H1 (cell line): ENCODE measurements at regions not wholly inside any gene's neighbourhood (a gene's known extent, or its start where the extent isn't known, plus 50 kb on each side); places are given as distances from the start of the nearest gene placed in this dataset.

Source experiments
- CEBPB ChIP-seq: IDR thresholded peaks from 2 replicates; pipeline ENCODE4 v1.6.1; 2012; ENCODE audit warnings: low read depth, low read length
- EP300 ChIP-seq, 2 experiments: IDR thresholded peaks; 1 replicate in 1 of 2; 2 replicates in 1 of 2; pipeline ENCODE4 v1.6.1; 2011 to 2012; ENCODE audit warnings: low read depth in 2 of 2, low read length in 2 of 2, mild to moderate bottlenecking in 2 of 2, borderline replicate concordance in 1 of 2, inconsistent platforms in 1 of 2, moderate library complexity in 1 of 2
- EZH2 ChIP-seq: fragments of 200-600 bp; sonication (generic); IDR thresholded peaks from 2 replicates; pipeline ENCODE4 v1.7.1; 2012; ENCODE audit warnings: low read depth, mild to moderate bottlenecking, moderate library complexity, low read length, inconsistent platforms; ENCODE audit not compliant: severe bottlenecking
- GABPA ChIP-seq: IDR thresholded peaks from 2 replicates; pipeline ENCODE4 v1.6.1; 2011; ENCODE audit warnings: mild to moderate bottlenecking, low read length, moderate library complexity, borderline replicate concordance; ENCODE audit not compliant: insufficient read depth
- MAFK ChIP-seq: IDR thresholded peaks from 2 replicates; pipeline ENCODE4 v1.6.1; 2012; ENCODE audit warnings: low read depth, mild to moderate bottlenecking, improper control_type of control experiment, low read length
- POLR2A ChIP-seq, 2 experiments: IDR thresholded peaks; 1 replicate in 1 of 2; 2 replicates in 1 of 2; pipeline ENCODE4 v1.6.1; 2011; ENCODE audit warnings: low read depth in 2 of 2, low read length in 2 of 2, mild to moderate bottlenecking in 2 of 2; ENCODE audit errors: control extremely low read depth in 1 of 2
- TAF1 ChIP-seq: IDR thresholded peaks from 2 replicates; pipeline ENCODE4 v1.6.1; 2011; ENCODE audit warnings: mild to moderate bottlenecking, low read depth, low read length
- YY1 ChIP-seq: IDR thresholded peaks from 2 replicates; pipeline ENCODE4 v1.6.1; 2011; ENCODE audit warnings: low read depth, mild to moderate bottlenecking, low read length
- TF ChIP-seq, protein P1 (sequence below), 3 experiments: IDR thresholded peaks; 1 replicate in 2 of 3; 2 replicates in 1 of 3; pipeline versions ENCODE4 v1.5.1 to v1.6.1; 2011; ENCODE audit warnings: low read length in 3 of 3, mild to moderate bottlenecking in 3 of 3, inconsistent platforms in 2 of 3, low read depth in 1 of 3, moderate library complexity in 1 of 3; ENCODE audit not compliant: insufficient read depth in 1 of 3; ENCODE audit errors: control extremely low read depth in 1 of 3

DNA sequence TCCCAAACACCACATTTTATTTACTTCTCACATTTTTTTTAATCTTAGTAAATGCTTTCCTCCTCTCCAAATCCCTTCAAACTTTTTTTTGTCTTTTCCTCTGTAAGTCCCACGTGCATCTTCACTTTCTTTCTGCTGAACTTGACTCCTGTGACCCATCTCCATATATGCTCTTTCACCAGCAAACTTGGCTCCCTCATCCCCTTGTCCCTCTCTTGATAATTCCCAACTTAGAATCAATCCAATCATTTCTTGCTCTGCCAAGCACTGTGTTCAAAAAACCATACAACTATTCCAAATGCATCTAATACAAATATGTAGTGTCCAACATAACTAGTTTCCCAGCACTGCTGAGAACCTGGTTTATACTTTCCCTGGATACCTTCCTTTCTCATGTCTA lies 519.4 kb downstream of the HDGFL1 start:
- TF ChIP-seq GABPA (no peak), POLR2A (IDR thresholded peaks at IDR 0.05; ENCODE audit: control extremely low read depth in 1 of 2, low read depth in 2 of 2, low read length in 2 of 2) (no peak), CEBPB (no peak), MAFK (no peak), YY1 (no peak), EZH2 (no peak), EP300 (IDR thresholded peaks at IDR 0.05; ENCODE audit: borderline replicate concordance in 1 of 2, low read depth in 2 of 2, low read length in 2 of 2) (no peak), TAF1 (no peak)
- TF ChIP-seq, protein P1, sequence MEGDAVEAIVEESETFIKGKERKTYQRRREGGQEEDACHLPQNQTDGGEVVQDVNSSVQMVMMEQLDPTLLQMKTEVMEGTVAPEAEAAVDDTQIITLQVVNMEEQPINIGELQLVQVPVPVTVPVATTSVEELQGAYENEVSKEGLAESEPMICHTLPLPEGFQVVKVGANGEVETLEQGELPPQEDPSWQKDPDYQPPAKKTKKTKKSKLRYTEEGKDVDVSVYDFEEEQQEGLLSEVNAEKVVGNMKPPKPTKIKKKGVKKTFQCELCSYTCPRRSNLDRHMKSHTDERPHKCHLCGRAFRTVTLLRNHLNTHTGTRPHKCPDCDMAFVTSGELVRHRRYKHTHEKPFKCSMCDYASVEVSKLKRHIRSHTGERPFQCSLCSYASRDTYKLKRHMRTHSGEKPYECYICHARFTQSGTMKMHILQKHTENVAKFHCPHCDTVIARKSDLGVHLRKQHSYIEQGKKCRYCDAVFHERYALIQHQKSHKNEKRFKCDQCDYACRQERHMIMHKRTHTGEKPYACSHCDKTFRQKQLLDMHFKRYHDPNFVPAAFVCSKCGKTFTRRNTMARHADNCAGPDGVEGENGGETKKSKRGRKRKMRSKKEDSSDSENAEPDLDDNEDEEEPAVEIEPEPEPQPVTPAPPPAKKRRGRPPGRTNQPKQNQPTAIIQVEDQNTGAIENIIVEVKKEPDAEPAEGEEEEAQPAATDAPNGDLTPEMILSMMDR (IDR thresholded peaks at IDR 0.05; ENCODE audit: control extremely low read depth in 1 of 3, insufficient read depth in 1 of 3, low read depth in 1 of 3, low read length in 3 of 3), result no peak
